ENCODE measurements at regions not wholly inside any gene's neighbourhood (a gene's known extent, or its start where the extent isn't known, plus 50 kb on each side); places are given as distances from the start of the nearest gene placed in this dataset.

GRCh38 chr6:8321671-8322404 is 113.5 kb downstream of the SLC35B3 start:
- no peak for TF ChIP-seq POLR2AphosphoS5 (IDR thresholded peaks at IDR 0.05; ENCODE audit: low read depth, low read length)
- TF ChIP-seq TAF1 (IDR thresholded peaks at IDR 0.05; ENCODE audit: borderline replicate concordance, insufficient read depth, low read length): no peak
- no peak for TF ChIP-seq REST (IDR thresholded peaks at IDR 0.05; ENCODE audit: insufficient read depth in 1 of 2, low read depth in 2 of 2, low read length in 2 of 2)

All from PFSK-1 (cell line).